Keratinocyte (primary cell): ENCODE measurements at regions not wholly inside any gene's neighbourhood (a gene's known extent, or its start where the extent isn't known, plus 50 kb on each side); places are given as distances from the start of the nearest gene placed in this dataset.

Experiments
- DNase-seq: peaks from one replicate; pipeline ENCODE4 v3.0.0-alpha.2; 2011; ENCODE audit warnings: low read depth, missing footprints, low spot score
- FAIRE-seq: peaks from 2 replicates; lab custom pipeline; 2011; peaks lifted over from hg19 to GRCh38; lab: Jason Lieb, UNC
- H2AFZ ChIP-seq: 2 replicates; pipeline ENCODE4 v1.6.0; 2012; ENCODE audit warnings: low read length, control low read depth, inconsistent platforms; ENCODE audit not compliant: control insufficient read depth
- H3K27ac ChIP-seq: 2 replicates; pipeline ENCODE4 v1.5.1; 2011; ENCODE audit warnings: low read length; ENCODE audit not compliant: control insufficient read depth, insufficient read depth
- H3K27me3 ChIP-seq: 3 replicates; pipeline ENCODE4 v1.6.0; 2011; ENCODE audit warnings: low read length; ENCODE audit not compliant: control insufficient read depth, insufficient read depth; ENCODE audit errors: extremely low read depth
- H3K36me3 ChIP-seq, 2 experiments: 2 replicates in 1 of 2; 3 replicates in 1 of 2; pipeline ENCODE4 v1.5.1; 2011; ENCODE audit warnings: low read length in 2 of 2, mild to moderate bottlenecking in 1 of 2; ENCODE audit not compliant: control insufficient read depth in 2 of 2, insufficient read depth in 2 of 2; ENCODE audit errors: extremely low read depth in 1 of 2
- H3K4me1 ChIP-seq: 3 replicates; pipeline ENCODE4 v1.5.1; 2011; ENCODE audit warnings: low read length; ENCODE audit not compliant: control insufficient read depth, insufficient read depth; ENCODE audit errors: extremely low read depth
- H3K4me2 ChIP-seq: 3 replicates; pipeline ENCODE4 v1.6.0; 2011; ENCODE audit warnings: low read depth, low read length; ENCODE audit not compliant: control insufficient read depth, insufficient read depth; ENCODE audit errors: extremely low read depth
- H3K4me3 ChIP-seq, 3 experiments: fragments of 200-600 bp in 1 of 3; sonication (generic) in 1 of 3; 2 replicates in 2 of 3; 3 replicates in 1 of 3; pipeline ENCODE4 v1.5.1; 2011 to 2016; ENCODE audit warnings: low read length in 3 of 3, mild to moderate bottlenecking in 3 of 3, control low read depth in 2 of 3, inconsistent platforms in 1 of 3, low read depth in 1 of 3, mixed read lengths in 1 of 3, mixed run types in 1 of 3, moderate library complexity in 1 of 3; ENCODE audit not compliant: control insufficient read depth in 2 of 3, insufficient read depth in 2 of 3; ENCODE audit errors: extremely low read depth in 1 of 3
- H3K79me2 ChIP-seq: 2 replicates; pipeline ENCODE4 v1.6.0; 2012; ENCODE audit warnings: low read length; ENCODE audit not compliant: control insufficient read depth, insufficient read depth
- H3K9ac ChIP-seq: 3 replicates; pipeline ENCODE4 v1.6.0; 2011; ENCODE audit warnings: low read length; ENCODE audit not compliant: control insufficient read depth, insufficient read depth; ENCODE audit errors: extremely low read depth
- H3K9me1 ChIP-seq: 3 replicates; pipeline ENCODE4 v1.6.0; 2011; ENCODE audit warnings: low read length; ENCODE audit not compliant: control insufficient read depth, insufficient read depth; ENCODE audit errors: extremely low read depth
- H3K9me3 ChIP-seq: 2 replicates; pipeline ENCODE4 v1.5.1; 2012; ENCODE audit warnings: low read depth, low read length; ENCODE audit not compliant: control insufficient read depth
- H4K20me1 ChIP-seq: 3 replicates; pipeline ENCODE4 v1.6.0; 2011; ENCODE audit warnings: low read length; ENCODE audit not compliant: control insufficient read depth, insufficient read depth; ENCODE audit errors: extremely low read depth
- EZH2 ChIP-seq: IDR thresholded peaks from one replicate; pipeline ENCODE4 v1.6.1; 2012; ENCODE audit warnings: inconsistent platforms, mild to moderate bottlenecking, low read length, moderate library complexity
- dilution Hi-C: fragments of 300-500 bp; cut with MboI; formaldehyde crosslinking; loops from one replicate; pipeline ENCODE4 v1.7.0; 2020; ENCODE audit warnings: low sequenced_read_pairs; ENCODE audit not compliant: extremely low pct_ligation_motif_present
- TF ChIP-seq, protein P1 (sequence below), 3 experiments: IDR thresholded peaks in 1 of 3; conservative IDR thresholded peaks in 1 of 3; optimal IDR thresholded peaks in 1 of 3; 2 replicates in 2 of 3; 3 replicates in 1 of 3; pipeline versions ENCODE3 to v1.5.1; 2011; ENCODE audit warnings: low read length in 3 of 3, mild to moderate bottlenecking in 3 of 3, moderate library complexity in 2 of 3, control low read depth in 1 of 3, inconsistent platforms in 1 of 3; ENCODE audit not compliant: insufficient read depth in 2 of 3; ENCODE audit errors: extremely low read depth in 1 of 3

DNA sequence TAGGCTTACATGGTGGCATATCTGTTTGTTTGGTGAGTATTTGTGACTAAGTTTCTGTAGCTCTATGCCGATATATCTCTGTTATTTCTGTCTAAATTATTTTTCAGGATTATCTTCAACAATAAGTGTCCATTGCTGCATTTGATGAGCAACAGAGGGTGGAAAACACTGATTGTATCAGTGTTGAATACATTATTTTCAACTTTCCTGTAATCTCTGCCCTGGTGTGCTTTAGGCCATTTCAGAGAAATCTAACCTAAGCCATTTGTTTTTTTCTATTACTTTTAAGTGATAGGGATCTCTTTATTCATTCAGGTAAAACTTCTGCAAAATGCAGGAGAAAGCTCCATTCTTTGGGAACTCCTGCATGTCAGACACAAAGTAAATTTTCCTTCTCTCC, 654.5 kb downstream of the RNF144A start:
- FAIRE-seq = no peak
- Histone ChIP-seq H3K9me1 (no peaks in the 10 kb centered on the region), H3K27me3 (no peaks in the 10 kb centered on the region), H3K27ac (no peak overlapping the region), H2AFZ (no peak overlapping the region), H3K4me1 (no peaks in the 10 kb centered on the region), H3K36me3 (no peaks in the 10 kb centered on the region), H4K20me1 (no peaks in the 10 kb centered on the region), H3K9me3 (no peaks in the 10 kb centered on the region), H3K4me3 (no peak overlapping the region), H3K4me2 (no peak overlapping the region), H3K79me2 (no peaks in the 10 kb centered on the region), H3K9ac (no peak overlapping the region)
- dilution Hi-C loops = no loop called here
- TF ChIP-seq, protein P1, sequence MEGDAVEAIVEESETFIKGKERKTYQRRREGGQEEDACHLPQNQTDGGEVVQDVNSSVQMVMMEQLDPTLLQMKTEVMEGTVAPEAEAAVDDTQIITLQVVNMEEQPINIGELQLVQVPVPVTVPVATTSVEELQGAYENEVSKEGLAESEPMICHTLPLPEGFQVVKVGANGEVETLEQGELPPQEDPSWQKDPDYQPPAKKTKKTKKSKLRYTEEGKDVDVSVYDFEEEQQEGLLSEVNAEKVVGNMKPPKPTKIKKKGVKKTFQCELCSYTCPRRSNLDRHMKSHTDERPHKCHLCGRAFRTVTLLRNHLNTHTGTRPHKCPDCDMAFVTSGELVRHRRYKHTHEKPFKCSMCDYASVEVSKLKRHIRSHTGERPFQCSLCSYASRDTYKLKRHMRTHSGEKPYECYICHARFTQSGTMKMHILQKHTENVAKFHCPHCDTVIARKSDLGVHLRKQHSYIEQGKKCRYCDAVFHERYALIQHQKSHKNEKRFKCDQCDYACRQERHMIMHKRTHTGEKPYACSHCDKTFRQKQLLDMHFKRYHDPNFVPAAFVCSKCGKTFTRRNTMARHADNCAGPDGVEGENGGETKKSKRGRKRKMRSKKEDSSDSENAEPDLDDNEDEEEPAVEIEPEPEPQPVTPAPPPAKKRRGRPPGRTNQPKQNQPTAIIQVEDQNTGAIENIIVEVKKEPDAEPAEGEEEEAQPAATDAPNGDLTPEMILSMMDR (optimal IDR thresholded peaks at IDR 0.05 in 1 of 3, IDR thresholded peaks at IDR 0.05 in 1 of 3, conservative IDR thresholded peaks at IDR 0.05 in 1 of 3; ENCODE audit: extremely low read depth in 1 of 3, insufficient read depth in 2 of 3, low read length in 3 of 3) = no peak
- TF ChIP-seq EZH2 = no peak
- no peak for DNase-seq

DNA sequence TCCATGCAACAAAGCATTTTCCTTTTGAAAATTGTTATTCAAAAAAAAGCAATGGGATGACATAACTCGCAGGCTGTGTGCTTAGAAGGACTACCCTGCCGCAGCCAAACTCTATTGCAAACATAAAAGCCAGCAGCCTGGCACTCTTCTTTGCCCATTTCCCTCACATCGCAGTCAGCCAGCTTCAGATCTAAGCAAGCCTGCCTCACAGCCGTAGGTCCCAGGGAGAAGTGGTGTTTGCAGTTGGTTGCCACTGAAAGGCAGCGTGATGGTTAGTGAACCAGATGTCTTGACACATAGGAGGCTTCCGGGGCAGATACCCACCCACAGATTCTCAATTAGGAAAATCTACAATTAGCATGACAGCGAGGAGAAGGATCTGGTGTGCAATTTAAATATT, 655.2 kb downstream of the RNF144A start:
- no peaks in the 10 kb centered on the region for H3K79me2 ChIP-seq
- no peak overlapping the region for H3K4me2 ChIP-seq
- dilution Hi-C loops = no loop called here
- H3K27ac ChIP-seq = no peak overlapping the region
- no peak for FAIRE-seq
- H3K9me1 ChIP-seq = no peaks in the 10 kb centered on the region
- no peaks in the 10 kb centered on the region for H3K36me3 ChIP-seq
- no peaks in the 10 kb centered on the region for H3K4me1 ChIP-seq
- H4K20me1 ChIP-seq = no peaks in the 10 kb centered on the region
- no peak for DNase-seq
- H2AFZ ChIP-seq = no peak overlapping the region
- TF ChIP-seq EZH2 = no peak
- TF ChIP-seq, protein P1 (optimal IDR thresholded peaks at IDR 0.05 in 1 of 3, IDR thresholded peaks at IDR 0.05 in 1 of 3, conservative IDR thresholded peaks at IDR 0.05 in 1 of 3; ENCODE audit: extremely low read depth in 1 of 3, insufficient read depth in 2 of 3, low read length in 3 of 3) = no peak
- no peaks in the 10 kb centered on the region for H3K9me3 ChIP-seq
- no peak overlapping the region for H3K4me3 ChIP-seq
- no peak overlapping the region for H3K9ac ChIP-seq
- H3K27me3 ChIP-seq = no peaks in the 10 kb centered on the region
